ENCODE measurements at regions not wholly inside any gene's neighbourhood (a gene's known extent, or its start where the extent isn't known, plus 50 kb on each side); places are given as distances from the start of the nearest gene placed in this dataset.

GRCh38 chr20:11769825-11770224 lies 147.9 kb upstream of the BTBD3 start:
- no peak for DNase-seq

DNA sequence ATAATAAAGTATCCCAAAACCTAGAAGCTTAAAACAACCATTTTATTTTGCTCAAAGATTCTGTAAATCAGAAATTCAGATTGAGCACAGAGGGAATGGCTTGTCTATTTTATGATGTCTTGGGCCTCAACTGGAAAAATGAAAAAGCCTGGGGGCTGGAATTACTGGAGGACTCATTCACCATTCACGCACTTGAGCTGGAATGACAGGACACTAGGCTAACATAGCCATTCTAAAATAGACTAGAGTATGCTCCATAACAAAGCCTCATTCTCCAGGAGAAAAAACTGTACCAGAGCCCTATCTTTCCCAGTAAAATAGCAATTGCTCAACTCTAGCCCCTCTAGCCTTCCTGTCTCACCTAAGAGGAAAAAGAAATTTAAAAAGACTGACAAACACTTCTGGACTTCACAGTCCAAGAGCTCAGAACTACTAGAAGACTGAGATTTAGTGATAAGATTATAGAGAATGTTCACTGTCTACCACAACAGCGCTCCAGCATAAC lies 145.4 kb upstream of the BTBD3 start:
- no peak for DNase-seq

DNA sequence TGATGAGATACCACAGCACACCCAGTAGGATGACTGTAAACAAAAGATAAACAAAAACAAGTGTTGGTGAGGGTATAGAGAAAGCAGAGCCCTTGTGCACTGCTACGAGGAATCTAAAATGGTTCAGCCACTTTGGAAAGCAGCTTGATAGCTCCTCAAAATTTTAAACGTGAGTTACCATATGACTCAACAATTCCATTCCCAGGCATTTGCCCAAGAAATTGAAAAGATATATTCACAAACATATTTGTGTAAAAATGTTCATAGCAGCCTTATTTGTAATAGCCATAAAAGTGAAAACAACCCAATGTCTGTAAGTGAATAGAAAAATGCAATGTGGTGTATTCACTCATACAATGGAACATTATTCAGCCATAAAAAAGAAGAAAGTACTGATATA lies 141.0 kb upstream of the BTBD3 start:
- DNase-seq: no peak

GRCh38 chr20:11777387-11778205 lies 140.1 kb upstream of the BTBD3 start:
- DNase-seq: peak; percentile 75

DNA sequence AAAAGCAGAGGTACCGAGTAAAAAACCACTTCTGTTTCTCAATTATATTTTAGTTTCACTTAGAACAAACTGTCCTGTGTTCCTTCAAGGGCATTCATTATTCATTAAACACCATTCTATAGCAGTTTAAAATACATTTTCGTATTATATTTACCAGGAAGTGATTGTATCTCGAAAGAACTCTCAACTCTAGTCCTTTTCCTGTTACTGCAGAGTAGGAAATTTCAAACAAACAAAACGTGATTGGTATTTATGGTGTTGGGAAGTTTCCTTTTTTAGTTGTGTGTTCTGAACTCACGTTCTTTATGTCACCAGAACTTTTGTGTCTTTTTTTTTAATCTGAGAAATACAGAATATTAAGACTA lies 139.5 kb upstream of the BTBD3 start:
- no peak for DNase-seq

DNA sequence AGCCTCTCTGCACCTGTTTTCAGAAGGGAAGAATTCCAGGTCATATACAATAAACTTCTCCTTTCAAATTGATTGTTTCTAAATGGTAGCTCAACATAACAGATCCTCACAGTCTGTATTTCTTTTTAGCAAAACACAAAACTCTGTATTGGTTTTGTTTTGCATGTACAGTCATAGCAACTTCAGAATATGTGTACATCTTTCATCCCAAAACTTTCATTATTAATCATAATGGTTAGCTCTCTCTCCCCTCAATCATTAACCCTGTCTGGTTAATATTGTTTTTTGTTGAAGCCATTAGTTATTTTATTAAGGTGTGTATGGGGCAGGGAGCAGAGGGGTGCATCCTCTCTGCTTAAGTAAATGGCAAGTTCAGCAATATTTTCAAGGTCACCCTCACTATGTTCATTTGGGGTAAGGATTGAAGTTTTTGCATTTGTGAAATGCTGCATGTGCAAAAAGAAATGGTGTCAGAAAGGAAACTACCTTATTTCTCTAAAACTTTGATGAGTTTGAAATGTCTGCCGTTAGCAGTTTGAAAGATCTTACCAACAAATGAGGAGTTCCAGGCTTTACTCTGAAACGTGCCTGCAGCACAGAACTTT lies 136.8 kb upstream of the BTBD3 start:
- no peak for DNase-seq

DNA sequence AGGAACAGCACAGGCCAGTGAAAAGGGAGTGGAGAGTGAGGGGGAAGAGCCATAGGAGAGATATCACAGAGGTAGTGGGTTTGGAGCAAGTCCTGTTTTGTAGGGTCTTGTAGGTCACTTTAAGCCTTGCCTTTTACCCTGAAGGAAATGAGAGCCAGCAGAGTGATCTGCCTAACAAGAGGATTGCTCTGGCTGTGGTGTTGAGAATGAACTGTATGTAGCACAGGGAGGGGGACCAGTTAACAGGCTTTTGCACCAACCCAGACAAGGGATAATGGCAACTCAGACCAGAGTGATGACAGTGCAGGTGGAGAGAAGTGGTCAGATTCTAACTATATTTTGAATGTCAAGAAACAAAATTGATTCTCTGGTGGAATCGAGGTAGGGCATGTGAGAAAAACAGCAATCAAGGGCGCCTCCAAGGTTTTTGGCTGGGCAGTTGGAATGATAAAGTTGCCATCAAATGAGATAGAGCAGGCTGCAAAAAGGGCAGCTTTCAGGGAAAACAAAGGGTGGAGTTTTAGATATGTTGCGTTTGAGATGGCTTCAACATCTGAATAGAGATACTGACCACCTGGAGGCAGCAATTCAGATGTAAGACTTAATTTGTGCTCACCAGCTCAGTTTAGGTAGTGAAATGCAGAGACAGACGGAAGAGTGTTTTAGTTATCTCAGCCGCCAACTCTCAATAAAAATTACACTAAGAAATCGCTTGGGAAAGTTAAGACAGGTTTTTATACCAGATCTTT lies 134.4 kb upstream of the BTBD3 start:
- DNase-seq: no peak

GRCh38 chr20:11785885-11786507 lies 131.7 kb upstream of the BTBD3 start:
- no peak for DNase-seq

DNA sequence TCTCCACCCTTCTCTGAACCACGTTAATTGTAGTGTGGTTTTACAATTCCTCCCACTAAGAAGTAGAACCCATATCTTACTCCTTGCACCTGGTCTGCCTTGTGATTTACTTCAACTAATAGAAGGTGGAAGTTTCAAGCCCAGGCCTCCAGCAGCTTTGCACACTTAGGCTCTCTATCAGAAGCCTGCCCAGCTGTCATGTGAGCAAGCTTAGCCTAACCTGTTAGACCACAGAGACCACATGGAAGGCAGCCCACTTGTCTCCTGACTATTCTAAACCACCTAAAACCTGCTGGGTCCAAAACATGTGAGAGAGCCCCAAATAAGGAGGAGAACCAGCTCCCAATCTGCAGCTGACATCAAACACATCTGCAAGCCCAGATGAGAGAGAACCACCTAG lies 127.6 kb upstream of the BTBD3 start:
- DNase-seq: no peak

- DNase-seq: no peak
These were observed 126.4 kb upstream of the BTBD3 start for GRCh38 chr20:11791316-11791715.

- no peak for DNase-seq
These were observed 125.7 kb upstream of the BTBD3 start for GRCh38 chr20:11791835-11792567.

- no peak for DNase-seq
These were observed 125.1 kb upstream of the BTBD3 start for GRCh38 chr20:11792568-11792953.

DNA sequence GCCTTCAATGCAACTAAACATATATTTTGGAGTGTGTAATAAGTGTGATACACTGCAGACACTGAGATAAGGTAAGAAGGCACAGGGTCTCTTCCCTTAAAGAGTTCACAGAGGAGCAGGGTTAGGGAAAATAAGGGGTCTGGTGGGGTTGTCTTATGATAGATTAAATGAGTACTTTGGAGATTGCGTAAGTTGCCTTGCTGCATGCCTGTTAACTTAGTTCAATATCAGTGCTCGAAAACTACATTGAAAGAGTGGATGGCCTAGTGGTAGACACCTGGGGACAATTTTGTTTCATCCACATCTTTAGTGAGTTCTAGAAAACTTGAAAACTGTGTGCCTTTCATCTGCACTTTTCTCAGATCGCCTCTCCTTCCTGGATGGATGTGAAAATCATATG lies 123.2 kb upstream of the BTBD3 start:
- no peak for DNase-seq

DNA sequence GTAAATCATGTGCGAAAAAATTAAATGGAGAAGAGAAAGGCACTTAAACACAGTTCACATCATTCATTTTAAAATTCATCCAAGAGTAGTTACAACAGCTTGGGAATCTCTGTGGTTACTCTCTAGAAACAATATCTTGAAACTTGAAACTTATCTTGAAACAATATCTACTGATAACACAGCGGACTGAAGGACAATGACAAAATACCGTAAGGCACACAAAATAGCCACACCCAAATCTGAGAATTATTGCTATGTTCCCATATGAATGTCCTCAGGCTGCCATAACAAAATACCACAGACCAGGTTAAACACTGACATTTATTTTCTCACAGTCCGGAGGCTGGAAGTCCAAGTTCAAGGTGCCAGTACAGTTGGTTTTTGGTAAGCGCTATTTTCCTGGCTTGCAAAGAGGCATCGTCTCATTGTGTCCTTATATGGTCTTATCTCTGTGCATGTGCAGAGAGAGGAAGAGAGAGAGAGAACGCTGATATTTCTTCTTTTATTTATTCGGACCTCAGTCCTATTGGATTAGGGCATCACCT lies 122.5 kb upstream of the BTBD3 start:
- no peak for DNase-seq

DNA sequence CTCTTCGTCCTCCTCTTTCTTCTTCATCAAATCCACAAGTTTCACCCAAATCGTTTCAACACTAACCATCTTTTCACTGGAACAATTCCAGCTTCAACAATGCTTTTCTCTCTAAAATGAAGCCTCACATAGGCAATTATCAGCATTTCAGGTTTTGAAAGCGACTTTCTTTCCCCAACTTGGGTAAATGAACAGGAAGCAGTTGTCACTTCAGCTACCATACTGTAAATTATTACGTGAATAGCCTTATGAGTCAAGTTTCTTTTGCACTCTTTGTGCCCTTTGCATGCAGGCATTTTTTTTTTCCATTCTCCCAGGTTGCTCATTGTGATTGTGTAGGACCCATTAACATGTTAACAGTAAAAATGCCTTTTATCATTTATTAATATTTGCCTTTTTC lies 121.7 kb upstream of the BTBD3 start:
- DNase-seq: no peak

GRCh38 chr20:11797156-11797555 lies 120.5 kb upstream of the BTBD3 start:
- DNase-seq: no peak

DNA sequence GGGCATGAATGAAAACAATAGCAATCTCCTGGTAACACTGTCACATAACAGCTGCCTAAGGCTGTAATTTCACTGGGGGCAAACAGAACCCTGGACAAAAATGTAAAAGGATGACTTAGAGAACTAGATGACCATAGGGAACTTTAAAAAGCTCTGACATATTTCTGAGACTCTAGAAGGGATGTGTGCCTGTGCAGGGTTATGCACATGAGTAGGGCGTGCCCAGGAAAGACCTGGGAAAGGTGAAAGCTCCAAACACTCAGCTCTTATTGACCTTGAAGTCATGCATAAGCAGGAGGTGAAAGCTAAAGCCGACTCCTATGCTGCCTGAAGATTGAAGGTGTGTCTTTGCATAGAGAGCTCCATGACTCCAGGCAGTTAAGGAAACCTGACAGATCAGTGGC lies 118.4 kb upstream of the BTBD3 start:
- no peak for DNase-seq

DNA sequence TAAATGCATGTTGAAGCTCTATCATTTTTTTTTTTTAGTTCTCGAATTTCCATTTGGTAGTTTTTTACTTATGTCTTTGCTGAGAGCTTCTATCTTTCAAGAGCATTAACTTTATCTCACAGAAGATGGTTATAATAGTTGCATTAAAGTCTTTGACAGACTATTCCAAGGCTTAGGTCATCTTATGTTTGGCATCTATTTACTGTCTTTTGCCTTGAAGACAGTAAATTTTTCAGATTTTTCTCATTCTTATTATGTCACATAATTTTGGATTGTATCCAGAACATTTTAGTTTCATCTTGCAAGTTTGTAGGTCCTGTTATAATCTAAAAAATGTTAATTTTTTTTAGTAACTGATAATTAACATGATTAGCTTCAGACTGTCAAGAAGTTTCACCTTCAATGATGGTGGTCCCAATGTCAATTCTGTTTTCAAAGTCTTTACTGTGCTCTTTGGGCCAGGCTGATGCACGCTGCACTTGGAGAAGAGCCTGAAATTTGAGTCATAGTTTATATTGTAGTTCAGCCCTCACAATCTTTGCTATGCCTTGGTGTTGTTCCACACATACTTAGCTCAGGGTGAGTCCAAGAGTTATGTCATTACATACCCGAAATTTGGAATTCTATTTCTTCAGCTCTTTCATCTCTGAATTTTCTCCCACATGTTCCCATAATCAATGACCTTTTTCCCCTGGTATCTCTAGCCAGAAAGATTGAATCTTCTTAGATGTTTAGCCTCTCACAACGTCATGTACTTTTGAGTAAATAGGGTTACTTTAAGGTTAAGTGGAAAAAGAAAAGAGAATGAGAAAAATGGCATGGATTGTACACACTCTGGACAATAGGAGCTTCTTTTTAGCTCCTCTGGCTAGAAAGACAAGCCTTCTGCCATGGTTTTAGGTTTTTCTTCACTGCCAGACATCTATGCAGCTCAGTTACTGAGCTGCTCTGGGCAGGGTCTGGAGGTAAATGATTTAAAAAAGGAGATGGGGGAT lies 110.3 kb upstream of the BTBD3 start:
- no peak for DNase-seq

GRCh38 chr20:11808841-11809240 lies 108.9 kb upstream of the BTBD3 start:
- no peak for DNase-seq

DNA sequence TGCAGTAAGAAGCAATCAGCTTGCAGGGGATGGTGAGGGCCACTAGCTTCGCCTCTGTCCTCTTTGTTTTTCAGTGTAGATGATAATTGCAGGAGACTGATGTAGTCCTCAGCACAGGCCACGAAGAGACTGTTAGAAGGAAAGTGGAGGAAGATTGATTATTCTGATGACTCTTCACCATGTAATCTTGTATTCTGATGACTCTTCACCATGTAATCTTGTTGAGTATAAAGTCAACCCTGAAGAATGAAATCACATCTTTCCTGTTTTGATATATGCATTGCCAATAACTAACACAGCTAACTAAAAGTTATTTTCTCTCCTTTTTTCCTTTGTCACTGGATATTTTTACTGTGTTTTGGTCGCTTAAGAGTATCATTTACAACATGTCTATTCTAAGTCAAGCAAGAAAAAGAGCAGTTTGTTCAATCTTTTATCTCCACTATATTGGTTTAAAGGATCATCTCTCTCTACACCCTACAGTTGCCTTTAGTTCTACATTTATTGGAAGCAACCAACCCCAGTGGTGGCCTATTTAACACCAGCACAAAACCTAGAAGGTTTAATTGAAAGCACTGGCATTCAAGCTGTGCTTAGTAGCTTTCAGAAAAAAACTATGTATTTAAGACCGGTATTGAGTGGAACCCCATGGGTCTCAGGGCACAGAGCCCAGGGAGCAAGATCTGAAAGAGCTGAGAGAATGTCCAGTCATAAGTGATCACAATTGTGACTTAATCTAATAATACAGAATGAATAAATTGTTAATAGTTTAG lies 107.2 kb upstream of the BTBD3 start:
- peak; percentile 13 for DNase-seq

Data from DMS79 (cell line).